Testis (tissue), 2 donors: ENCODE measurements at regions not wholly inside any gene's neighbourhood (a gene's known extent, or its start where the extent isn't known, plus 50 kb on each side); places are given as distances from the start of the nearest gene placed in this dataset.

Source experiments
- POLR2A ChIP-seq: fragments of 450-650 bp; IDR thresholded peaks from one replicate; pipeline ENCODE4 v1.6.1; 2017; ENCODE audit warnings: antibody characterized with exemption, mild to moderate bottlenecking, moderate library complexity
- TF ChIP-seq, protein P1 (sequence below), 3 experiments: fragments of 450-650 bp in 2 of 3; fragments of 200-600 bp in 1 of 3; sonication (generic) in 1 of 3; IDR thresholded peaks; one replicate each; pipeline ENCODE4 v1.5.1; 2016 to 2019; ENCODE audit warnings: antibody characterized with exemption in 3 of 3, mild to moderate bottlenecking in 2 of 3, moderate library complexity in 1 of 3

DNA sequence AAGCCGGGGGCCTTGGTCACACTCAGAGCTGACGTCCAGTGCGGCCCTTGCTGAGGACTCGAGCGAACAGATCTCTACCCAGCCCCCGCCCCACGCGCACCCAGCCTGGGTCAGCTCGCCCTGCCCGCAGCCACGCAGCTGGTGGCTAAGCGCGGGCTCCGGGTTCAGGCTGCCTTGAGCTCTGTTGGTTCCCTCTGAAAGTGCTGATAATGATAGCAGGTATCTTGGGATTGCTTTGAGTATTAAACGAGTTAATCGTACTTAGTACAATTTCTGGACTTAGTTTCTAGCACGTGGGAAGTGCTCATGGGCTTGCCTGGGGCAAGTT lies 88.1 kb upstream of the TGM3 start:
- TF ChIP-seq, protein P1, sequence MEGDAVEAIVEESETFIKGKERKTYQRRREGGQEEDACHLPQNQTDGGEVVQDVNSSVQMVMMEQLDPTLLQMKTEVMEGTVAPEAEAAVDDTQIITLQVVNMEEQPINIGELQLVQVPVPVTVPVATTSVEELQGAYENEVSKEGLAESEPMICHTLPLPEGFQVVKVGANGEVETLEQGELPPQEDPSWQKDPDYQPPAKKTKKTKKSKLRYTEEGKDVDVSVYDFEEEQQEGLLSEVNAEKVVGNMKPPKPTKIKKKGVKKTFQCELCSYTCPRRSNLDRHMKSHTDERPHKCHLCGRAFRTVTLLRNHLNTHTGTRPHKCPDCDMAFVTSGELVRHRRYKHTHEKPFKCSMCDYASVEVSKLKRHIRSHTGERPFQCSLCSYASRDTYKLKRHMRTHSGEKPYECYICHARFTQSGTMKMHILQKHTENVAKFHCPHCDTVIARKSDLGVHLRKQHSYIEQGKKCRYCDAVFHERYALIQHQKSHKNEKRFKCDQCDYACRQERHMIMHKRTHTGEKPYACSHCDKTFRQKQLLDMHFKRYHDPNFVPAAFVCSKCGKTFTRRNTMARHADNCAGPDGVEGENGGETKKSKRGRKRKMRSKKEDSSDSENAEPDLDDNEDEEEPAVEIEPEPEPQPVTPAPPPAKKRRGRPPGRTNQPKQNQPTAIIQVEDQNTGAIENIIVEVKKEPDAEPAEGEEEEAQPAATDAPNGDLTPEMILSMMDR (IDR thresholded peaks at IDR 0.05): no peak
- TF ChIP-seq POLR2A: no peak
